IMR-90 (cell line): ENCODE measurements at regions not wholly inside any gene's neighbourhood (a gene's known extent, or its start where the extent isn't known, plus 50 kb on each side); places are given as distances from the start of the nearest gene placed in this dataset.

Experiments
- ATAC-seq: fragments of 200-7000 bp; cut with Tn5 transposase; 2 replicates; pipeline ENCODE4 v1.9.1; 2020; ENCODE audit warnings: low read depth, mild to moderate bottlenecking, moderate library complexity
- BruUV-seq: library from RNA; stranded (reverse); fragments of 400-500 nt; replicated peaks from 2 replicates; lab custom pipeline; 2021; lab: Mats Ljungman, UMichigan
- CTCF ChIA-PET: fragments of 300-600 bp; formaldehyde crosslinking; extraction: SDS; loops from one replicate; lab custom pipeline; 2021; ENCODE audit warnings: antibody characterized with exemption; lab: Yijun Ruan, JAX
- POLR2A ChIA-PET: fragments of 300-600 bp; sonication (Branson Sonifier 250); formaldehyde crosslinking; loops from one replicate; lab custom pipeline; 2022; ENCODE audit warnings: antibody characterized with exemption; ENCODE audit not compliant: unreplicated experiment; lab: Charles Lee
- DNase-seq: peaks from one replicate; pipeline ENCODE4 v3.0.0; 2013
- H2AFZ ChIP-seq: replicated peaks from 2 replicates; pipeline ENCODE3; 2013; ENCODE audit warnings: low read length, mild to moderate bottlenecking; ENCODE audit not compliant: poor library complexity
- H2AK5ac ChIP-seq: 2 replicates; pipeline ENCODE4 v1.6.1; 2013; ENCODE audit warnings: low read depth, low read length, inconsistent platforms
- H2AK9ac ChIP-seq: replicated peaks from 2 replicates; pipeline ENCODE3; 2013; ENCODE audit warnings: mild to moderate bottlenecking, low read depth, low read length, moderate library complexity; ENCODE audit not compliant: poor library complexity
- H2BK120ac ChIP-seq: 2 replicates; pipeline ENCODE4 v1.6.1; 2013; ENCODE audit warnings: low read depth, low read length, inconsistent platforms
- H2BK15ac ChIP-seq: 3 replicates; pipeline ENCODE4 v1.6.1; 2013; ENCODE audit warnings: low read depth, low read length, inconsistent platforms
- H2BK20ac ChIP-seq: 2 replicates; pipeline ENCODE4 v1.6.1; 2013; ENCODE audit warnings: low read depth, mild to moderate bottlenecking, inconsistent platforms, low read length, moderate library complexity
- H2BK5ac ChIP-seq: 2 replicates; pipeline ENCODE4 v1.6.1; 2013; ENCODE audit warnings: mild to moderate bottlenecking, low read depth, low read length, inconsistent platforms; ENCODE audit not compliant: poor library complexity, severe bottlenecking
- H3K14ac ChIP-seq: replicated peaks from 2 replicates; pipeline ENCODE4 v1.6.1; 2013; ENCODE audit warnings: low read depth, low read length, inconsistent platforms
- H3K18ac ChIP-seq: 2 replicates; pipeline ENCODE4 v1.6.1; 2013; ENCODE audit warnings: low read depth, low read length, control low read depth
- H3K23ac ChIP-seq: 2 replicates; pipeline ENCODE4 v1.6.1; 2013; ENCODE audit warnings: low read depth, low read length, inconsistent platforms
- H3K27ac ChIP-seq: 2 replicates; pipeline ENCODE4 v1.5.1; 2013; ENCODE audit warnings: mild to moderate bottlenecking, control low read depth, low read length; ENCODE audit not compliant: insufficient read depth
- H3K27me3 ChIP-seq: 2 replicates; pipeline ENCODE4 v1.6.1; 2013; ENCODE audit warnings: low read length; ENCODE audit not compliant: control insufficient read depth, insufficient read depth
- H3K36me3 ChIP-seq: 2 replicates; pipeline ENCODE4 v1.6.1; 2013; ENCODE audit warnings: low read length, mixed read lengths; ENCODE audit not compliant: control insufficient read depth, insufficient read depth
- H3K4ac ChIP-seq: 2 replicates; pipeline ENCODE4 v1.6.1; 2013; ENCODE audit warnings: low read depth, low read length, inconsistent platforms
- H3K4me1 ChIP-seq: 2 replicates; pipeline ENCODE4 v1.6.1; 2013; ENCODE audit warnings: low read length, mixed read lengths; ENCODE audit not compliant: control insufficient read depth, insufficient read depth
- H3K4me2 ChIP-seq: 2 replicates; pipeline ENCODE4 v1.6.1; 2013; ENCODE audit warnings: low read depth, mild to moderate bottlenecking, control low read depth, low read length, moderate library complexity
- H3K4me3 ChIP-seq: 2 replicates; pipeline ENCODE4 v1.5.1; 2013; ENCODE audit warnings: low read depth, mild to moderate bottlenecking, control low read depth, low read length, moderate library complexity; ENCODE audit not compliant: insufficient read depth
- H3K56ac ChIP-seq: 2 replicates; pipeline ENCODE4 v1.6.1; 2013; ENCODE audit warnings: low read length, inconsistent platforms; ENCODE audit not compliant: insufficient read depth; ENCODE audit errors: extremely low read depth
- H3K79me1 ChIP-seq, 2 experiments: 2 replicates each; pipeline ENCODE4 v1.6.1; 2013; ENCODE audit warnings: low read length in 2 of 2, inconsistent platforms in 1 of 2, low read depth in 1 of 2
- H3K9ac ChIP-seq: 2 replicates; pipeline ENCODE4 v1.6.1; 2013; ENCODE audit warnings: low read depth, low read length, control low read depth
- H3K9me1 ChIP-seq: 2 replicates; pipeline ENCODE4 v1.6.1; 2013; ENCODE audit warnings: low read length, inconsistent platforms; ENCODE audit not compliant: insufficient read depth
- H3K9me3 ChIP-seq: 2 replicates; pipeline ENCODE4 v1.6.1; 2013; ENCODE audit warnings: low read length; ENCODE audit not compliant: control insufficient read depth, insufficient read depth
- H4K20me1 ChIP-seq: 2 replicates; pipeline ENCODE4 v1.6.1; 2013; ENCODE audit warnings: low read length, inconsistent platforms; ENCODE audit not compliant: insufficient read depth
- H4K5ac ChIP-seq: 2 replicates; pipeline ENCODE4 v1.6.1; 2013; ENCODE audit warnings: mild to moderate bottlenecking, low read depth, low read length, control low read depth
- H4K8ac ChIP-seq, 2 experiments: 2 replicates each; pipeline ENCODE4 v1.6.1; 2013; ENCODE audit warnings: low read depth in 2 of 2, low read length in 2 of 2, control low read depth in 1 of 2, inconsistent platforms in 1 of 2
- H4K91ac ChIP-seq: 2 replicates; pipeline ENCODE4 v1.6.1; 2013; ENCODE audit warnings: low read depth, low read length, inconsistent platforms; ENCODE audit not compliant: insufficient read depth
- BHLHE40 ChIP-seq: fragments of 150-350 bp; IDR thresholded peaks from 2 replicates; pipeline ENCODE4 v1.6.1; 2016; ENCODE audit warnings: mild to moderate bottlenecking, low read depth, low read length
- CEBPB ChIP-seq: IDR thresholded peaks from 2 replicates; pipeline ENCODE4 v1.6.1; 2012; ENCODE audit warnings: low read depth, low read length, improper control_type of control experiment
- CHD1 ChIP-seq: IDR thresholded peaks from 2 replicates; pipeline ENCODE4 v1.6.1; 2012; ENCODE audit warnings: low read depth, low read length, improper control_type of control experiment
- FOS ChIP-seq: fragments of 150-350 bp; IDR thresholded peaks from 2 replicates; pipeline ENCODE4 v1.6.1; 2016; ENCODE audit warnings: low read depth, low read length
- MAFK ChIP-seq: IDR thresholded peaks from 2 replicates; pipeline ENCODE4 v1.6.1; 2012; ENCODE audit warnings: low read depth, low read length, improper control_type of control experiment
- MAZ ChIP-seq: IDR thresholded peaks from 2 replicates; pipeline ENCODE4 v1.6.1; 2012; ENCODE audit warnings: low read depth, mild to moderate bottlenecking, low read length, improper control_type of control experiment, moderate library complexity, borderline replicate concordance
- MXI1 ChIP-seq: IDR thresholded peaks from 2 replicates; pipeline ENCODE4 v1.6.1; 2012; ENCODE audit warnings: low read depth, mild to moderate bottlenecking, low read length, moderate library complexity, borderline replicate concordance
- NFE2L2 ChIP-seq: fragments of 150-350 bp; IDR thresholded peaks from 2 replicates; pipeline ENCODE4 v1.6.1; 2016; ENCODE audit warnings: low read depth, mild to moderate bottlenecking, low read length
- POLR2A ChIP-seq: IDR thresholded peaks from 2 replicates; pipeline ENCODE4 v1.6.1; 2012; ENCODE audit warnings: mild to moderate bottlenecking, low read depth, low read length
- RAD21 ChIP-seq: IDR thresholded peaks from 2 replicates; pipeline ENCODE4 v1.6.1; 2012; ENCODE audit warnings: low read length, improper control_type of control experiment
- RCOR1 ChIP-seq: IDR thresholded peaks from 2 replicates; pipeline ENCODE4 v1.6.1; 2012; ENCODE audit warnings: mild to moderate bottlenecking, low read length, improper control_type of control experiment; ENCODE audit not compliant: insufficient replicate concordance
- RFX5 ChIP-seq: IDR thresholded peaks from 2 replicates; pipeline ENCODE4 v1.8.0; 2012; ENCODE audit warnings: low read depth, mild to moderate bottlenecking, low read length, moderate library complexity
- SMC3 ChIP-seq: fragments of 150-350 bp; IDR thresholded peaks from 2 replicates; pipeline ENCODE4 v1.6.1; 2016; ENCODE audit warnings: low read depth, mild to moderate bottlenecking, antibody characterized with exemption, low read length, moderate library complexity
- WGBS, 2 experiments: methylation state at CpG; one replicate each; pipeline versions ENCODE4 v1.1.5 to v1.1.7; 2013; ENCODE audit warnings: missing lambda C conversion rate in 2 of 2; ENCODE audit not compliant: insufficient read length in 1 of 2; ENCODE audit errors: extremely low coverage in 2 of 2; 5-methylcytosine and 5-hydroxymethylcytosine counted together
- dilution Hi-C: fragments of 300-500 bp; cut with HindIII; formaldehyde crosslinking; loops from one replicate; pipeline ENCODE4 v1.14.3; 2018; ENCODE audit warnings: low sequenced_read_pairs; ENCODE audit not compliant: unreplicated experiment
- in situ Hi-C: fragments of 300-500 bp; cut with MboI; formaldehyde crosslinking; loops from 3 replicates; pipeline ENCODE4 v1.14.3; 2019; ENCODE audit warnings: low sequenced_read_pairs, inconsistent platforms, mixed read lengths
- intact Hi-C: fragments of 100-400 bp; cut with micrococcal nuclease; formaldehyde crosslinking; loops from 2 replicates; pipeline ENCODE4 v1.10.0; 2022
- TF ChIP-seq, protein P1 (sequence below): fragments of 150-350 bp; IDR thresholded peaks from 2 replicates; pipeline ENCODE4 v1.6.1; 2017; ENCODE audit warnings: mild to moderate bottlenecking, antibody characterized with exemption, low read length, low read depth
- TF ChIP-seq, protein P2 (sequence below): fragments of 150-350 bp; IDR thresholded peaks from 2 replicates; pipeline ENCODE4 v1.6.1; 2016; ENCODE audit warnings: low read depth, mild to moderate bottlenecking, low read length, moderate library complexity, borderline replicate concordance
- TF ChIP-seq, protein P3 (sequence below): conservative IDR thresholded peaks from 2 replicates; pipeline ENCODE4 v1.5.1; 2012; ENCODE audit warnings: mild to moderate bottlenecking, low read depth, low read length, improper control_type of control experiment

DNA sequence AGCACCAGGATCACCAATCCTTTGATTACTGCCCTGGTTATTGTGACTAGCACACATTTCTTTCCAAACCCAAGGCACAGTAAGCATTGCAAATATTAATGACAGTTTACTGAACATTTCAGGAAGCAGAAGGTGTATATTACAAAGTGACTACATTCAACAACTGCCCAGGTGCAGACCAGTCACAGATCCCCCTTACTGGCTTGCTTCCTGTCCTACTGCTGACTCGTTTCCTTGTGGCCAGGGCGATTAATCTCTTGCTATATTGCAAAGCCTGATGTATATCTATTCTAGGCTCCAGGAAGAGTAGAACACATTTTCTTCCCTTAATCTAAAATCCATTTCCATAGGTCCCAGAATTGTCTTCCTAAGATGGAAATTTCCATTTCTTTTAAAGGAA, 77.2 kb upstream of the EPHA7 start:
- H4K91ac ChIP-seq, result no peak overlapping the region
- no peak overlapping the region for H4K8ac ChIP-seq
- no peak overlapping the region for H3K27ac ChIP-seq
- H3K79me1 ChIP-seq, result no peaks in the 10 kb centered on the region
- H3K9ac ChIP-seq, result no peak overlapping the region
- ChIA-PET CTCF (no interaction called here), POLR2A (no interaction called here)
- no peak overlapping the region for H3K23ac ChIP-seq
- no peak overlapping the region for H2AFZ ChIP-seq
- H3K36me3 ChIP-seq, result no peaks in the 10 kb centered on the region
- no CpG with 5 or more reads among the region's 2 CpGs for WGBS, 2 experiments
- H2BK120ac ChIP-seq, result no peak overlapping the region
- H2BK20ac ChIP-seq, result no peak overlapping the region
- H2BK15ac ChIP-seq, result no peak overlapping the region
- no peak overlapping the region for H2AK5ac ChIP-seq
- H3K27me3 ChIP-seq, result no peaks in the 10 kb centered on the region
- no peak overlapping the region for H2BK5ac ChIP-seq
- no peak overlapping the region for H3K14ac ChIP-seq
- H3K4me2 ChIP-seq, result no peak overlapping the region
- H3K4me1 ChIP-seq, result no peaks in the 10 kb centered on the region
- H3K56ac ChIP-seq, result no peak overlapping the region
- in situ Hi-C loops, result no loop called here
- no peak overlapping the region for H3K18ac ChIP-seq
- H3K9me1 ChIP-seq, result no peaks in the 10 kb centered on the region
- DNase-seq (no peak), ATAC-seq (no peak)
- H3K9me3 ChIP-seq, result no peaks in the 10 kb centered on the region
- no peaks in the 10 kb centered on the region for H4K20me1 ChIP-seq
- H4K5ac ChIP-seq, result no peak overlapping the region
- intact Hi-C loops, result no loop called here
- no peak overlapping the region for H3K4ac ChIP-seq
- TF ChIP-seq RFX5 (no peak), NFE2L2 (no peak), RCOR1 (no peak), SMC3 (no peak), CEBPB (no peak), RAD21 (no peak), POLR2A (no peak), MAZ (no peak), MXI1 (no peak), FOS (no peak), MAFK (no peak), CHD1 (no peak), BHLHE40 (no peak)
- TF ChIP-seq, protein P1, sequence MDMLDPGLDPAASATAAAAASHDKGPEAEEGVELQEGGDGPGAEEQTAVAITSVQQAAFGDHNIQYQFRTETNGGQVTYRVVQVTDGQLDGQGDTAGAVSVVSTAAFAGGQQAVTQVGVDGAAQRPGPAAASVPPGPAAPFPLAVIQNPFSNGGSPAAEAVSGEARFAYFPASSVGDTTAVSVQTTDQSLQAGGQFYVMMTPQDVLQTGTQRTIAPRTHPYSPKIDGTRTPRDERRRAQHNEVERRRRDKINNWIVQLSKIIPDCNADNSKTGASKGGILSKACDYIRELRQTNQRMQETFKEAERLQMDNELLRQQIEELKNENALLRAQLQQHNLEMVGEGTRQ, result no peak
- TF ChIP-seq, protein P2, sequence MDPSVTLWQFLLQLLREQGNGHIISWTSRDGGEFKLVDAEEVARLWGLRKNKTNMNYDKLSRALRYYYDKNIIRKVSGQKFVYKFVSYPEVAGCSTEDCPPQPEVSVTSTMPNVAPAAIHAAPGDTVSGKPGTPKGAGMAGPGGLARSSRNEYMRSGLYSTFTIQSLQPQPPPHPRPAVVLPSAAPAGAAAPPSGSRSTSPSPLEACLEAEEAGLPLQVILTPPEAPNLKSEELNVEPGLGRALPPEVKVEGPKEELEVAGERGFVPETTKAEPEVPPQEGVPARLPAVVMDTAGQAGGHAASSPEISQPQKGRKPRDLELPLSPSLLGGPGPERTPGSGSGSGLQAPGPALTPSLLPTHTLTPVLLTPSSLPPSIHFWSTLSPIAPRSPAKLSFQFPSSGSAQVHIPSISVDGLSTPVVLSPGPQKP, result no peak
- TF ChIP-seq, protein P3, sequence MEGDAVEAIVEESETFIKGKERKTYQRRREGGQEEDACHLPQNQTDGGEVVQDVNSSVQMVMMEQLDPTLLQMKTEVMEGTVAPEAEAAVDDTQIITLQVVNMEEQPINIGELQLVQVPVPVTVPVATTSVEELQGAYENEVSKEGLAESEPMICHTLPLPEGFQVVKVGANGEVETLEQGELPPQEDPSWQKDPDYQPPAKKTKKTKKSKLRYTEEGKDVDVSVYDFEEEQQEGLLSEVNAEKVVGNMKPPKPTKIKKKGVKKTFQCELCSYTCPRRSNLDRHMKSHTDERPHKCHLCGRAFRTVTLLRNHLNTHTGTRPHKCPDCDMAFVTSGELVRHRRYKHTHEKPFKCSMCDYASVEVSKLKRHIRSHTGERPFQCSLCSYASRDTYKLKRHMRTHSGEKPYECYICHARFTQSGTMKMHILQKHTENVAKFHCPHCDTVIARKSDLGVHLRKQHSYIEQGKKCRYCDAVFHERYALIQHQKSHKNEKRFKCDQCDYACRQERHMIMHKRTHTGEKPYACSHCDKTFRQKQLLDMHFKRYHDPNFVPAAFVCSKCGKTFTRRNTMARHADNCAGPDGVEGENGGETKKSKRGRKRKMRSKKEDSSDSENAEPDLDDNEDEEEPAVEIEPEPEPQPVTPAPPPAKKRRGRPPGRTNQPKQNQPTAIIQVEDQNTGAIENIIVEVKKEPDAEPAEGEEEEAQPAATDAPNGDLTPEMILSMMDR, result no peak
- no TSS peak for BruUV-seq
- H3K4me3 ChIP-seq, result no peak overlapping the region
- dilution Hi-C loops, result no loop called here
- H2AK9ac ChIP-seq, result no peak overlapping the region
